ENCODE measurements at regions not wholly inside any gene's neighbourhood (a gene's known extent, or its start where the extent isn't known, plus 50 kb on each side); places are given as distances from the start of the nearest gene placed in this dataset.
A peak's percentile ranks its signal among the peaks of the same experiment; 100 is the strongest.

- in situ Hi-C loops (cut with HindIII; ENCODE audit: low sequenced_read_pairs) = no loop called here
- TF ChIP-seq, protein P1, sequence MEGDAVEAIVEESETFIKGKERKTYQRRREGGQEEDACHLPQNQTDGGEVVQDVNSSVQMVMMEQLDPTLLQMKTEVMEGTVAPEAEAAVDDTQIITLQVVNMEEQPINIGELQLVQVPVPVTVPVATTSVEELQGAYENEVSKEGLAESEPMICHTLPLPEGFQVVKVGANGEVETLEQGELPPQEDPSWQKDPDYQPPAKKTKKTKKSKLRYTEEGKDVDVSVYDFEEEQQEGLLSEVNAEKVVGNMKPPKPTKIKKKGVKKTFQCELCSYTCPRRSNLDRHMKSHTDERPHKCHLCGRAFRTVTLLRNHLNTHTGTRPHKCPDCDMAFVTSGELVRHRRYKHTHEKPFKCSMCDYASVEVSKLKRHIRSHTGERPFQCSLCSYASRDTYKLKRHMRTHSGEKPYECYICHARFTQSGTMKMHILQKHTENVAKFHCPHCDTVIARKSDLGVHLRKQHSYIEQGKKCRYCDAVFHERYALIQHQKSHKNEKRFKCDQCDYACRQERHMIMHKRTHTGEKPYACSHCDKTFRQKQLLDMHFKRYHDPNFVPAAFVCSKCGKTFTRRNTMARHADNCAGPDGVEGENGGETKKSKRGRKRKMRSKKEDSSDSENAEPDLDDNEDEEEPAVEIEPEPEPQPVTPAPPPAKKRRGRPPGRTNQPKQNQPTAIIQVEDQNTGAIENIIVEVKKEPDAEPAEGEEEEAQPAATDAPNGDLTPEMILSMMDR (IDR thresholded peaks at IDR 0.05; ENCODE audit: low read depth, low read length) = no peak
- DNase-seq (ENCODE audit: low read depth, low spot score) = no peak
- H3K4me3 ChIP-seq (ENCODE audit: low read depth, low read length) = no peak overlapping the region
Measured at GRCh38 chr5:38772471-38772870, 73.3 kb upstream of the OSMR start.

DNA sequence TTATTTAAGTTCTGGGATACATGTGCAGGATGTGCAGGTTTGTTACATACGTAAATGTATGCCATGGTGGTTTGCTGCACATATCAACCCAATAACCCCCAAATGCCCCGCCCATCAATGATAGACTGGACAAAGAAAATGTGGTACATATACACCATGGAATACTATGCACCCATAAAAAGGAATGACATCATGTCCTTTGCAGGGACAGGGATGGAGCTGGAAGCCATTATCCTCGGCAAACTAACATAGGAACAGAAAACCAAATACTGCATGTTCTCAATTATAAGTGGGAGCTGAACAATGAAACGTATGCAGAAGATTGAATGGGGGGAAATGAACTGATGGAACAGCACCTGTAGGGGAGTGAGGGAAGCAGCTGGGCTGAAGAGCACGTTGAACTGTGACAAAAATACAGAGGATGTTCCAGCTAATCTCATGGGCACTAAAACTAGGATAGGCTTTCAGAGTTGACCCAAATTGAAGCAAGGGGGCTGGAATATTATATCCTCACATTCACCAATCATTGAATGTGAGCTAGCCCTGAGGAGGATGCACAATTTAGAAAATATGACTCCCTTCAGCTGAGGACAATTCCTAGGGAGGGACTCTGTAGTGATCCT, 70.5 kb upstream of the OSMR start:
- TF ChIP-seq, protein P1 (IDR thresholded peaks at IDR 0.05; ENCODE audit: low read depth, low read length) = no peak
- H3K4me3 ChIP-seq (ENCODE audit: low read depth, low read length) = no peak overlapping the region
- in situ Hi-C loops (cut with HindIII; ENCODE audit: low sequenced_read_pairs) = no loop called here
- no peak for DNase-seq (ENCODE audit: low read depth, low spot score)

GRCh38 chr5:38776149-38776896, 69.5 kb upstream of the OSMR start:
- no peak for DNase-seq (ENCODE audit: low read depth, low spot score)
- TF ChIP-seq, protein P1 (IDR thresholded peaks at IDR 0.05; ENCODE audit: low read depth, low read length) = no peak
- H3K4me3 ChIP-seq (ENCODE audit: low read depth, low read length) = no peak overlapping the region
- in situ Hi-C loops (cut with HindIII; ENCODE audit: low sequenced_read_pairs) = no loop called here

- H3K4me3 ChIP-seq (ENCODE audit: low read depth, low read length) = no peak overlapping the region
- DNase-seq (ENCODE audit: low read depth, low spot score) = no peak
- TF ChIP-seq, protein P1 (IDR thresholded peaks at IDR 0.05; ENCODE audit: low read depth, low read length) = no peak
- in situ Hi-C loops (cut with HindIII; ENCODE audit: low sequenced_read_pairs) = no loop called here
Measured at GRCh38 chr5:38777111-38777510, 68.7 kb upstream of the OSMR start.

DNA sequence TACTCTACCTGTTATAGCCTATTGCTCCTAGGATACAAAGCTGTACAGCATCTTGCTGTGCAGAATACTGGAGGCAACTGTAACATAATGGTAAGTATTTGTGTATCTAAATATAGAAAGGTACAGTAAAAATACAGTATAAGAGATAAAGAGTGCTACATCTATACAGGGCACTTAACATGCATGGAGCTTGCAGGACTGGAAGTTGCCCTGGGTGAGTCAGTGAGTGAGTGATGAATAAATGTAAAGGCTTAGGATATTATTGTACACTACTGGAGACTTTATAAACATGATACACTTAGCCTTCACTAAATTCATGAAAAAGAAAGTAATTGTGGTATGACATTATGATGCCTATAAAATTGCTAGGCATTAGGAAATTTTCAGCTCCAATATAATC, 65.5 kb upstream of the OSMR start:
- H3K4me3 ChIP-seq (ENCODE audit: low read depth, low read length) = no peak overlapping the region
- TF ChIP-seq, protein P1 (IDR thresholded peaks at IDR 0.05; ENCODE audit: low read depth, low read length) = no peak
- DNase-seq (ENCODE audit: low read depth, low spot score) = peak; percentile 27
- in situ Hi-C loops (cut with HindIII; ENCODE audit: low sequenced_read_pairs) = no loop called here

DNA sequence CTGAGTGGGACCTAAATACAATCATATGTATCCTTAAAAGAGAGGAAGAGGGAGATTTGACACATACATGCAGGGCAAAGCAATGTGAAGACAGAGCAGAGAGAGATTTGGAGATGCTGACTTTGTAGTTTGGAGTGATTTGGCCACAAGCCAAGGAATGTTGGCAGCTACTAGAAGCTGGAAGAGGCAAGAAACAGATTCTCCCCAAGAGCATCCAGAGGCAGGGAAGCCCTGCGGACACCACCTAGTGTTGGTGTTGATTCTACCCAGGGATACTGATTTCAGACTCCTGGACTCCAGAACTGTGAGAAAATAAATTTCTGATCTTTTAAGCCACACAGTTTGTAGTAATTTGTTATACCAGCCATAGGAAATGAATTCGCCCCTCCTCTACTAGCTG, 64.9 kb upstream of the OSMR start:
- in situ Hi-C loops (cut with HindIII; ENCODE audit: low sequenced_read_pairs) = no loop called here
- TF ChIP-seq, protein P1 (IDR thresholded peaks at IDR 0.05; ENCODE audit: low read depth, low read length) = peak; percentile 37
- DNase-seq (ENCODE audit: low read depth, low spot score) = peak; percentile 83
- no peak overlapping the region for H3K4me3 ChIP-seq (ENCODE audit: low read depth, low read length)
